DMS114 treated with DMSO at 0.1 percent for 48 hours (cell line): ENCODE measurements at regions not wholly inside any gene's neighbourhood (a gene's known extent, or its start where the extent isn't known, plus 50 kb on each side); places are given as distances from the start of the nearest gene placed in this dataset.
"Not testable (repeated sequence)": the region's sequence is repeated elsewhere in the genome, so short reads cannot be mapped to it uniquely, and the experiment has no call there.

Experiments
- DNase-seq: peaks from one replicate; lab custom pipeline; 2025; ENCODE audit not compliant: unreplicated experiment; lab: John Stamatoyannopoulos, UW

DNA sequence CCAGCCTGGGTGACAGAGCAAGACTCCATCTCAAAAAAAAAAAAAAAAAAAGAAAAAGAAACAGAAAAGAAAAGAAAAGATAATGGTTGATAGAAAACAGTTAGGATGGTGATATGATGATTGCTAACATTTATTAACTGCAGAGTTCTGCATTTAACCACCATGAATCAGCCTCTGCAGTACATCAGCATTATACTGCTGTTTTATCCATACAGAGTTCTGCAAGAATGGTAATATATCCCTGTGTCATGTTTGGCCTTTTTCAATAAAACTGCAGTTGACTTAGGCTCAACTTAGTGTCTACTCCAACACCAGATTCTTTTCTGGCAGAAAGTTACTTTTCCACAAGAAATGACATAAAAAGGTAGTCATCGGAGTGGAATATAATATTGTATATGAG lies 62.6 kb downstream of the DUSP6 start:
- DNase-seq, result no peak

DNA sequence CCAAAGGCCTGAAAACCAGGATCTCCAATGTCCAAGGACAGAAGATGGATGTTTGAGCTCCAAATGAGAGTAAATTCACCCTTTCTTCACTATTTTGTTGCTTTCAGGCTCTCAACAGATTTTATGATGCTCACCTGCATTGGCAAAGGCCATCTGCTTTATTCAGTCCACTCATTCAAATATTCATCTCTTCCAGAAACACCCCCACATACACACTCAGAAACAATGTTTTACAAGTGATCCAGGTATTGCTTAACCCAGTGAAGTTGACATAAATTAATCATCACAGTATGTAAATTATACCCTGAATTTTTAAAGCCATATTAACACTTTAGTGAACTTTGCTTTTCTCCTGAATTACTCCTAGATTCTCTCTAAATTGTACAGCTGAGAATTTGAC lies 63.3 kb downstream of the DUSP6 start:
- no peak for DNase-seq

DNA sequence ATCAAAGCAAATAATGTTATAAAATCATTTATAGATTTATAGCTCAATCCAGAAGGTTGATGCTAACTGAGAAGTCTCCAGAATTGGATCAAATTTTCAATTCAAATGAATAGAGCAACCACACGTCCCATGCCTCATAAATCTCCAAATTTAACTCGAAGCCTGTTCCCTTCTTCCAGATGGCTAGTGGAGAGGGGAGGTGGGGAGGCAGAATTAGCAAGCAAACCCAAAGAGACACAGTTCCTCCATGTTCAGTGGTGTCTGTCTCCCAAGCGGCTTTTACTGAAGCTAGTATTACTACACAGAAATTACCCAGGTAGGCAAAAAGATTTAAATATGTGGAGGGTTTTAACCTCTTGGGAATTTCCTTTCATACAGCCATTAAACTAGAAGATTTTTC lies 65.8 kb downstream of the DUSP6 start:
- DNase-seq, result no peak

DNA sequence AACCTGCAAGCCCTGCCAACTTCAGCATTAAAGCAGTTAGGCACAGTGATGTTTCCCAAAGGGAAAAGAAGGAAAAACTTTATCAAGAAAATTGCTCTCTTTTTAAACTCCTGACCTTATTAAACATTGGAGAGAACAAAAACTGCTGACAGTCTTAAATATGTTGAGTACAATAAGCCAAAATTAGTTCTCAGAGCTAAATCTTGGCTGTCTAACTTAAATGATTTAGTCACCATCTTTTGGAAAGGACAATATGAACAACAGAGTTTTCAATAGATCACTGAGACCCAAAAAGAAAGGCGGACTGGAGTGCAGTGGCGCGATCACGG lies 70.8 kb downstream of the DUSP6 start:
- no peak for DNase-seq

DNA sequence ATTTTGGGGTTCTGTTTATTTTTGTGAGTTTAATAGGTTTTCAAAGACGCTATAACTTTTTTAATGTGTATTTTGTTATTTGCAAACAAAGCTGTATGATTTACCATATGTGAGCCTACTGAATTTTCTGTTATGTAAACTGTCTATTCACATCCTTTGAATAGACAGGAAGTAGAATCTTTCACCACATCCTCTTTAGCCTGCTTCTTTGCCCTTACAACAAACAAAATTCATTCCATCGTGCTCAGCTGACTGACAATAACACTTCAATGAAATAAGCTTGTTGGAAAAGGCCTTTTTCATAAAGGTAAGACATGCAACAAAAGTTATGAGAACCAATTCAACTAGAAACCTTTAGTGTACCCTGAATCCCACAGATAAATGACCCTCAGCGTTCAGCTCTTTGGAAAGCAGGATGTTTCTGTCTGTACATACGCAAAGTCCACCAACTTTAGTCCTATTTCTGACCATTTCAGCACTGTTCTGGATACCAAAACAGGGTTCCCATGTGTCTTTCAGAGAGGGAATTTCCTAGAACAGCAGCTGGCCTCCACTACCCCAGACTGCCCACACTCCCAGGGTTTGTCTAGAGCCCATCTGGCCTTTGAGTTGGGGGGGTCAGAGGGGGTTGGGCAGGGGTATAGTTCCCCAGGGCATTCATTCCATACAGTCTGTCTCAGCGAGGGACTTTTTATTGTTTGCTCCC lies 71.3 kb downstream of the DUSP6 start:
- no peak for DNase-seq

DNA sequence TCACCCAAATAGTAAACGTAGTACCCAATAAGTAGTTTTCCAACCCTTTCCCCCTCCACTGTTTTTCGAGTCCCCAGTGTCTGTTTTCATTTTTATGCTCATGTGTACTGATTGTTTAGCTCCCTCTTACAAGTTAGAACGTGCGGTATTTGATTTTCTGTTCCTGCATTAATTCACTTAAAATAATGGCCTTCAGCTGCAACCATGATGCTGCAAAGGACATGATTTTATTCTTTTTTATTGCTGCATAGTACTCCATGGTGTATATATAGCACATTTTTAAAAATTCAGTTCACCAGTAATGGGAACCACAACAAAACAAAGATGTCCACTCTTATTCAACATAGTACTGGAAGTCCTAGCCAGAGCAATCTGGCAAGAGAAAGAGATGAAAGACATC lies 72.8 kb downstream of the DUSP6 start:
- DNase-seq, result no peak

DNA sequence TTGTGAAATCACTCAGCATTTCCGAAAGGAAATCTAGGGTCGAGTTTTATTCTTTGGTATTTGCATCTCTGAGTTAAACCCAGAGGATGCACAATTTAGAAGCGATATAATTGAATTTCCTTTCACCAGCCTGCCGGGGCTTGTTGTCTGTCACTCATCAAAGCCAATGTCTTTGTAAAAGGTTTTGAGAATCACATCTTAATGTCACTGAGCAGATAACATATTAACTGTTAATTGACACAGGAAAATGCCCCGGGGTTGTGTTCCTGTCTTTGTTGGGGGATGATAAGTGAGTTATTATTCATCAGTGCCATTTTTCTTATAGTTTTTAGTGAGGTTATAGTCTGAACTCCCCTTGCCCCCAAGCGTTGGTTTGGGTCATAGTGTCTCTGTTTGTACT lies 73.4 kb downstream of the DUSP6 start:
- DNase-seq, result no peak

DNA sequence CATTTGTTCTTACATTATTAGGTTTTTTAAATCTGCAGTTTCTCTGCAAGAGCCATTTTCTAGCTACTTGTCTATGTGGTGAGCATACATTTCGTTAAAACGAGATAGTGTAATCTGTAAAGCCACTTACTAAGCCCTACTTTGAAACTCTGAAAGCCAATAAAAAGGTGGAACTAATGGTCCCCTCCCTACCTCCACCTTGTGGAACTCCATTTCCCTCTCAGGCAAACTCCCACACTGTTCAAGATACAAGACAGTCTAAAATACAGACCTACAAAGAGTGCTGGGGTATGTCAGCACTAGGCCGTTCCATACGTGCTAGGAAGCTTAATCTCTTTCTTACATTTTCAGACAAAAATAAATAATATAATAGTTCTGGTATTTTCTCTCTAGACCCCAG lies 74.1 kb downstream of the DUSP6 start:
- no peak for DNase-seq

DNA sequence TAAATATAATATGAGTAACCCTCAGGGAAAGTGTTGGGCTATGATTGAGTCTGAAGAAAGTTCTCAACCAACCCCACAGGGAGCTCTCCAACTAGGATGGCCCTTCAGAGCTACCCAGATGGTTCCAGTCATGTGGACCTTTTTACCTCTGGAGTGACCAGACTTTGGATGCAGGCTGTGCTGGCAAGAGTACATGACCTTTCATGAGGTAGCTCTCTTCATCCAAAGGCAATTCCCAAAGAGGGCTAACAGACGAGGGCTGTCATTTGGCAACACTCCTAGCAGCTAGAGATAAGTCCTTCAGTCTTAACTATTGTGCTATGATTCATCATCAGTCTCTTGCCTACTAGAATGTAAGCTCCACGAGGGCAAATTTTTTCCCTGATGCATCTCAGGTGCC lies 75.4 kb downstream of the DUSP6 start:
- no peak for DNase-seq

DNA sequence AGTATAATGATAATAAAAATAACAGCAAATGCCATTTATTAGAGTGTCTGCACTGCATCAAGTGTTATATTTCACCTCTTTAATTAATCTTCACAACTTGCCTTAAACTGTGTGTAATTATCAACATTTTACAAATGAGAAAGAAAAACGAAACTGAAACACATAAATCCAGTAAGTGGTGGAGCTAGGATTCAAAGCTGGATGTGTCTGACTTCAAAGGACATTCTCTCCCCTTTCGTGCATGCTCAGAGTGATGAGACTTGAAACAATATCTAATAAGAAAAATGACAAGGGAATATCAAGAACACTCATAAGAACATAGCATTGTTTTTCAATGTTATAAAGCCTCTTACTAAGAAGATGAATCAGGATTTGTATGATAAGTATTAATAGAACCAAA lies 78.8 kb downstream of the DUSP6 start:
- no peak for DNase-seq

DNA sequence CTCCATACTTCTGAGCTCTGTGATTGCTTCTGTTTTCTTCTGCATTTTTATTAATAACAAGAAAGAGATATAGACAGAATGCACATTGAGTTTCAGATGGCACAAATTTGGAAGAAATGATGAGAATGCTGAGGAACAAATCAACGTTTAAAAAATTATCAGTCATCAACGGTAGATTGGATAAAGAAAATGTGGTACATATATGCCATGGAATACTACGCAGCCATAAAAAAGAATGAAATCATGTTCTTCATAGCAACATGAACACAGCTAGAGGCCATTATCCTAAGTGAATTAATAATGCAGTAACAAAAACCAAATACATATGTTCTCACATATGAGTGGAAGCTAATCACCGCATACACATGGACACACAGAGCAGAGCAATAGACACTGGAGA lies 81.8 kb downstream of the DUSP6 start:
- DNase-seq, result no peak

DNA sequence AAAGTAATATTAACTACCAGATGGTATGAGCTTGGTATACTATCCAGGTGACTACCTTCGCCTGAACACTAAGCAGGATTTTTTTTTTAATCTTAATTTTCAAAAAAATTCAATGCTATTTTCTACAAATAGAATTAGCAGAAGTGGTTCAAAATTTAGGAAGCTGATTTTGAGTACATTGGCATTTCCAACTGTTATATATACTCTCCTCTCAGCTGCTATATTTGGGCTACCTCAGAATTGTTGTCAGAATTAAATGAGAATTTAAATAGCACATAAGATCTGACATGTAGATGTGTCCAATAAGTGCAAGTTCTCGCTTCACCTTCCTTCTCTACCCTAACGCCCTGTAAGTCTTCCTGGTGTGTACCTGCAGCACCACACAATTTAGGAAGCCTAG lies 83.1 kb downstream of the DUSP6 start:
- DNase-seq, result no peak

DNA sequence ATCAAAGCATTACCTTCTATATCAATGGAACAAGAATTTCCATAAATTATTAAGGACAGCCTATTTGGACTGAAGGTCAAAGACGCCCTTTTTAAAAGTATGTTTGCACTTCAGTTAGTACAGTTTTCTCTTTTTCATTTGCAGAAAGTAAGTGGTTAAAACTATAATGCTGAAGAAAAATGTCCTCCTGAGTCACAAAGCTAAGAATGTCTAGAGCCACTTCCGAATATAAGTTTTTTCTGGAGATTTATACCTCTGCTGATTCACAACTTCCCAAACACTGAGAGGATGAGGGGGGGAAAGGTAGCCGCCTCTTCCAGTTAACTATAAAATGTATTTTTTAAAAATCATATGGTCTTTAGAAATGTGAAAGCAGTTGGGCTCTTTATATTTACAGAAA lies 84.9 kb downstream of the DUSP6 start:
- no peak for DNase-seq

DNA sequence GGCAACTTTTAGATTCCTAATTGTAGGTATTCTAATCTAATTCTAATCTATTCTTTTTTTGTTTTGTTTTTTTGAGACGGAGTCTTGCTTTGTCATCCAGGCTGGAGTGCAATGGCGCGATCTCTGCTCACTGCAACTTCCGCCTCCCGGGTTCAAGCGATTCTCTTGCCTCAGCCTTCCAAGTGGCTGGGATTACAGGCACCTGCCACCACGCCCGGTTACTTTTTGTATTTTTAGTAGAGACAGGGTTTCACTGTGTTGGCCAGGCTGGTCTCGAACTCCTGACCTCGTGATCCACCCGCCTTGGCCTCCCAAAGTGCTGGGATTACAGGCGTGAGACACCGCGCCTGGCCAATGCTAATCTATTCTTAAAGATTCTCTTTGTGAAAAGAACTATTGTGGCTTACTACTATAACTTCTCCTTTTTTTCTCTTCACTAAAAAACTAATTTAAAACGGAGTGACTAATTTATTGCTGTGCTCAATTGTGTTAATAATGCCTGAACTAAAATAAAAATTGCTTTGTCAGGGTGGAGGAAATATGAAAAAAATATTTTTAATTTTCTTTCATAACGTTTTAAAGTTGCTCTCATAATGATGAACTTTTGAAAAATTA lies 85.6 kb downstream of the DUSP6 start:
- DNase-seq, result not testable (repeated sequence)

DNA sequence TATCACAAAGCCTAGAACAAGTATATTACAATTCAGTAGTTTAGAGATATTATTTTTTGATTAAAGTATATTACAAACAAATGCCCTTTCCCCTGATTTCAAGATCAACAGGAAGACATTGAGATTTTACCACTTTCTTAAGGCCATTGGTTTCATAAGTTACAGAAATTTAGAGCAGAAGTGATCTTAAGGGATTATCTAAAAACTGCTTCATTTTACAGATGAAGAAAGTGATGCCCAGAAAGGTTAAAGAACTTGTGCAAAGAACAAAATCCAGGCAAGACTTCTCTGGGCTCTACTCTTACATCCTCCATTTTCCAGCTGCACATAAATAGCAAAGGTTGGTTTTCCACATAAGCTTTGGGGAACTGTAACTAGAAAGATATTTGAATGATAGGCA lies 87.5 kb downstream of the DUSP6 start:
- no peak for DNase-seq

DNA sequence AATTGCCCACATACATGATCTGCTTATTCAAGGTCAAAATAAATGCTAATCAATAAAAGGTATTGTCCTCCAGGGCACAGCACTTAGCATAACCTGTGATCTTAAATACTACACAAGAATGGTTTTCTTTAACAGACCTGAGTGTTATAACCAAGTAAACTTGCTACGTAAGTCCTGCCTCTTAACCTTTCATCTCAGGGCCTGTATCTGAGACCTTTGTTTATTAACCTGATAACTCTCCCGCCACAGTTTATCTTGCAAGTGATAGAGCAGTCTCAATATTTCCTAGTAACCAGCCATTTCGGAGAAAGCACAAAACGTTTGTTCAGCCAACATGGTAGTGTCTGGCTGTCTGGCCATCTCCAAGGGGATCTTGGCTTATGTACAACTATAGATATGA lies 88.4 kb downstream of the DUSP6 start:
- DNase-seq, result no peak

DNA sequence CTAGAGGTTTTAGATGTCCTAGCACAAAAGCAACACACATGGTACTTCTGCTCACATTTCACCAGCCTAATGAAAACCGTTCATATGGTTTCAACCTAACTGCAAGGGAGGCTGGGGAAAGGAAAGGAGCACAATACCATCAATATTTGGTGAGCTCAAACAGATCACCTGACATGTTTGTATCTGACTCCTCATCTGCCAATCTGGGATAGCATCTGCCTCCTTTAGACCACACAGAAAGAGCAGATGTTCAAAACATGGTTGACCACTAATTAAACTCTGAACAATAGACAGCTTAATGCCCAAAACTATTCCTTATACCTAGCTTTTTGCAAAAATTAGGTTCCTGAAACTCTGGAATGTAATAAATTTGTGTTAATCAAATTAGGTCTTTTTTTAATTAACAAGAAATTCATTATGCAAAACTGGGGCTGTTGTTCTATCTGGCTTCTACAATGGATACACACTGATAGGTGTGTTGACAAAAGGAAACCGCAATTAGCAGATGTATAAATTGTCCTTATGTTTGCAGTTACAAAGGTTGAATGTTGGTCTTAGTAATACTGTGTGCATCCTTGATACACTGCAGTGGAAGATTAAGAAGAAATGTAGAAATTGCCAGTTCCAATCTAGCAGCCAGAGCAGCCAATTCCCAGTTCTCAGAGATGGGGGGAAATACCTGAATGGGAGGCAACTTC lies 89.3 kb downstream of the DUSP6 start:
- DNase-seq, result no peak

DNA sequence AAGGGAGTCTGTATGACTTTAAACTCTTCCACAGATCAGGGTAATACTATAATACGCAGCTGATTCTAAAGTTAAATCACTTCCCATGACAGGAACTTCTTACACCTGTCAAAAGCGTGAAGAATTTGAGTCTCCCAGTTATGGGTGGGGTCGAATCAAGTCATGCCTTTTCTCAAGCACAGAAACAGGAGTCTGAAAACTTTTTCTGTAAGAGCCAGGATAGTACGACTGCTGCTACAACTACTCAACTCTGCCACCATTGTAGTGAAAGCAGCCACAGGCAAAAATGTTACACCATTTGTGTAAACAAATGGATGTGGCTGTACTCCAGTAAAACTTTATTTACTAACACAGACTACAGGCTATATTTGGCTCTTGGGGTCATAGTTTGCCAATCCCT lies 90.3 kb downstream of the DUSP6 start:
- DNase-seq, result no peak

DNA sequence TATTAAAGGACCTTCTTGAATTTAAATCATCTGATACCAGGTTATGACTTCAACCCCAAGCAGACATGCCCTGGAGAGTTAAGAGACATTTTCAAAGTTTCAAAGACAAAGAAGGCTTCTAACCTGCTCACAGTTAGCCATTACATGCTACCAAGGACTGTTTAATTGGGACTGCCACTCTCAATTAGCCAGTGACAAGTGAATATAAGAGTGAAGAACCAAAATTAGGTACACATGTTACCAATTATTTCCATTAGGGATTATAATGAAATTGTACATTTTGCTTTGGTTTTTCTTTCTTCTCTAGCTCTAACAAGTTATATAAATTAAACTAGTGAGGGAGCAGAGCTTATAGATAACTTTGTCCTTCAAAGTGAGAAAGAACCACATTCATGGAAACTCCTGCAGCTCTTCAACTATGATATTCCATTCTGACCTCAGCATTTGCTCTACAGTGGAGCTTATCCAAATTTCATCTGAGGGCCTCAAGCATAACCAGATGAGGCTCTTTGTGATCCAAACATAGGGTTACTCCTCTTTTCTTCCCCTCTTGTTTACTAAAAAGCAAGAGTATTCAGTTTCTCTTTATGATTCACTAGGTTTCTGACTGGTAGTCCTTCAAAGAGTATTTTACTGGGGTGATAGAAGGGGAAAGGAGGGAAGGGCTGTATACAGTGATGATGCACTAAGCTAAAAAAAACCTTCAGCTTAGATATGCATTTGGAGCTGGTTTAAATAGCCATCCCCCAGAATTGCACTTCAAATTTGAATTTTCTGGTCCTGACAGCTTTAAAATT lies 91.3 kb downstream of the DUSP6 start:
- DNase-seq, result no peak

DNA sequence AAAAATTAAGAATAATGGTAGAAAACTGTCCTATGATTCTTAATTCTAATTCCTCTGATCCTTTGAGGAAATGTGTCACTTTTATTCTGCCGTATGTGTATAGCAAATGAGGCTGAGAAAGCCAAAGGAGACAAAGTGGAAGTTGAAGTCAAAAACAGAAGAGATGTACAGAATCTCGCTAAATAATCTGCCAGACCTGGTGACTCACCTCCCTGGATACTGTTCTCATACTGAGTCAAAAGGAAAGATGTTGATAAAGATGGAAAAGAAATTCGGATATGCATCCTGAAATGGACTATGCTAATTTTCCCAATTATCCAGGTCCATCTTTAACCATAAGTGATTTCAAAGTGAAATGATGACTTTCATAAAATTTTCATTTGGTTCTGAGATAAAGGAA lies 92.5 kb downstream of the DUSP6 start:
- DNase-seq, result no peak

DNA sequence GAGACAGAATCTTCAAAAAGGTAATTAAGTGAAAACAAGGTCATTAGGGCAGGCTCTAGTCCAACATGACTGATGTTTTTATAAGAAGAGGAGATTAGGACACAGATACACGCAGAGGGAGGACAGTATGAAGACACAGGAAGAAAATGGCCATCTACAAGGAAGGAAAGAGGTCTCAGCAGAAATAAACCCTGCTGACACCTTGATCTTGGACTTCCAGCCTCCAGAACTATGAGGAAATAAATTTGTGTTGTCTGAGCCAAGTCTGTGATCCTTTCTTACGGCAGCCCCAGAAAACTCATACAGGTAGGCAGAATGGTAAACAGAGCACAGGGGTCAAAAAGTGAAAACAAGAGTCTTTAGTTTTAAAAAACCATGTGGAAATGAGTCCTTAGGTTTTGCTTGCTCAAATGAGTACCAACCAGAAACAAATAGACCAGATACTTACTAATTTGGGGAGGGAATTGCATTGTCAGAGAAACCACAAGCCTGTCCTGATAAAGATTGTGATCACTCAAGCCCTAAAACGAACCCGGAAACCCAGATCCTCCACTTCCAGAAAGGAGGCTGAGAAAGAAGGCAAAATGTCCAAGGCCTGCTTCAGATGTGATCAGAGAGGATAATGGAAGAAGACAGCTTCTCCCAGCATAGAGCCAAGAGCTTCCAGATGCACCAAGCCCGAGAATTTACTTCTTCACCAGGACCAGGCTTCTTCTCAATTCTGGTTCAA lies 93.9 kb downstream of the DUSP6 start:
- no peak for DNase-seq
